Body of pancreas (tissue), 4 donors: ENCODE measurements at regions not wholly inside any gene's neighbourhood (a gene's known extent, or its start where the extent isn't known, plus 50 kb on each side); places are given as distances from the start of the nearest gene placed in this dataset.

Experiments used
- CTCF ChIP-seq, 7 experiments: fragments of 450-650 bp in 4 of 7; fragments of 200-600 bp in 3 of 7; sonication (generic) in 3 of 7; IDR thresholded peaks; one replicate each; pipeline ENCODE4 v1.5.1; 2016 to 2019; ENCODE audit warnings: antibody characterized with exemption in 7 of 7
- POLR2A ChIP-seq, 3 donors: fragments of 450-650 bp; IDR thresholded peaks; one replicate each; pipeline ENCODE4 v1.6.1; 2016; ENCODE audit warnings: antibody characterized with exemption in 3 of 3, mild to moderate bottlenecking in 2 of 3

- TF ChIP-seq CTCF (IDR thresholded peaks at IDR 0.05) (no peak), POLR2A (IDR thresholded peaks at IDR 0.05) (no peak)
Measured at GRCh38 chr20:24825591-24825990, 123.5 kb upstream of the CST7 start.
